Left forelimb (tissue), 1 donor: ENCODE measurements at regions not wholly inside any gene's neighbourhood (a gene's known extent, or its start where the extent isn't known, plus 50 kb on each side); places are given as distances from the start of the nearest gene placed in this dataset.

Source experiments
- DNase-seq: peaks from one replicate; pipeline ENCODE4 v3.0.0-alpha.2; 2018; ENCODE audit warnings: low spot score

GRCh38 chr19:29323440-29324290 is 110.7 kb upstream of the UQCRFS1 start:
- DNase-seq: peak; percentile 51

DNA sequence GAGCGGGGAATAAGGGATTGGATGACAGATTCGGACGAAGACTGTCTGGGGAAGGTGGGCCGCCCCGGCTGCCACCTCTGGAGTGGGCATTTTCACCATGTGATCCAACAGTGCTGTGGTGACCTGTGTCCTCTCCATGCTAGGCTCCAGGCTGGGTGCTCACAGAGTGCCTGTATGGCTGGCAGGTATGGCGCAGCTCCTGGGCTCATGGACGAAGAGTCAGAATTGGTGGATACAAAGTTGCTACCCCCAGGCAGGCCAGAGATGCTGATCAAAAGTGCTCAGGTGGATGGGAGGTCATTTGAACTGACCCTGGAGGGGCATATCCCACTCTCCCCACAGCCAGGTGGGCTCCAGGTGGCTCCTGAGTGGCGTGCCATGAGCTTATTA is 111.3 kb upstream of the UQCRFS1 start:
- DNase-seq: no peak

GRCh38 chr19:29324717-29325116 is 111.8 kb upstream of the UQCRFS1 start:
- DNase-seq: peak; percentile 31

- peak; percentile 31 for DNase-seq
Measured at GRCh38 chr19:29325241-29325975, 112.5 kb upstream of the UQCRFS1 start.

DNA sequence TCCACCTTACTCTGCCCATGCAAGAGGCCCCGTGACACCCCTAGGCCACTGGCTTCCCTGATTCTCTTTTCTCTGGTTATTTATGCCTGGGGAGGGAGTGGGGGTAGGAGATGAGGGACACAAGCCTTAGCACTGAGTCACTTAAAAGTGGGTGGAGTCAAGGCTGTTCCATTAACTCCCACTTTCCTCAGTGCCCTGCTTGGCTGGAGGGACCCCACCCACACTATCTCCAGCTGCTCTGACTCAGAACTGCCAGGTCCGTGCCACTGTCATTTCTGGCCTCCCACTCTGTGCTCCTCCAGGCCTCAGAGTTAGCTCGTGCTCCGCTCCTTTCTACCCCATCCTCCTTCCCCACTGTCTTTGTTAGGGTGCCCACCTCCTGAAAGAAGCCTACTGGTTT is 113.4 kb upstream of the UQCRFS1 start:
- DNase-seq: peak; percentile 22

GRCh38 chr19:29326849-29327840 is 114.2 kb upstream of the UQCRFS1 start:
- peak; percentile 25 for DNase-seq

GRCh38 chr19:29328586-29328985 is 115.6 kb upstream of the UQCRFS1 start:
- DNase-seq: no peak

GRCh38 chr19:29329460-29330134 is 116.6 kb upstream of the UQCRFS1 start:
- DNase-seq: peak; percentile 56

DNA sequence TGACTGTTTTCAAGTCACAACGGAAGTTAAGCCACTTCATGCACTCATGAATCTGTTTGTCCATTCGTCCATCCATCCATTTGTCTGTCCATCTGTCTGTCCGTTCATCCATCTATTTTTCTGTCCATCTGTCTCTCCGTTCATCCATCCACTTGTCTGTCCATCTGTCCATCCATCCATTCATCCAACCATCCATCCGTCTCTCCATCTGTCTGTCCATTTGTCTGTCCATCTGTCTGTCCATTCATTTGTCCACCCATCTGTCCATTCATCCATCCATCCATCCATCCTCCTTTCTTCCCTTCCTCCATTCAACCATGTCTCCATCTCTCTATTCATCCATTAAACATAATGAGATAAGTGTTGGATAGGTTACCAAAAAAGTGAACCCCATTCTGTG is 123.5 kb upstream of the UQCRFS1 start:
- DNase-seq: no peak

DNA sequence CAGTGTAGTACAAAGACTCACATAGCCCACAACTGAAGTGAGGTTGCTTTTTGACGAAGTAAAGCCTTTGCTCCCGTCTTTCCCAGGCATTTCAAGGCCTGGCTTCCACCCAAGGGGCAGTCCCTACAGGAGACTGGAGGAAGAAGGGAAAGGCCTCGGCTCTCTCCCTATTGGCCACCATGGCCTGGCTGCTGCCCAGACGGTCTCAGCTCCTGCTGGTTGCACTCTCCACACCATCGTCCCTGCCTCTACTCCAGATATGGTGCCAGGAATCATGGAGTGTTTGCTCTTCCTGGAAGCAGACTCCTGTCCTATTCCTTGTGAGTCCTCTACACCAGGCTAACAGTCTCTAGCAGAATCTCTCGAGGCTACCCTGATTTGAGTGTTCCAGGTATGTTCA is 124.1 kb upstream of the UQCRFS1 start:
- peak; percentile 12 for DNase-seq

- no peak for DNase-seq
Measured at GRCh38 chr19:29338480-29338879, 125.5 kb upstream of the UQCRFS1 start.

GRCh38 chr19:29342721-29343120 is 129.8 kb upstream of the UQCRFS1 start:
- DNase-seq: no peak

GRCh38 chr19:29364224-29364726 is 151.3 kb upstream of the UQCRFS1 start:
- DNase-seq: no peak

DNA sequence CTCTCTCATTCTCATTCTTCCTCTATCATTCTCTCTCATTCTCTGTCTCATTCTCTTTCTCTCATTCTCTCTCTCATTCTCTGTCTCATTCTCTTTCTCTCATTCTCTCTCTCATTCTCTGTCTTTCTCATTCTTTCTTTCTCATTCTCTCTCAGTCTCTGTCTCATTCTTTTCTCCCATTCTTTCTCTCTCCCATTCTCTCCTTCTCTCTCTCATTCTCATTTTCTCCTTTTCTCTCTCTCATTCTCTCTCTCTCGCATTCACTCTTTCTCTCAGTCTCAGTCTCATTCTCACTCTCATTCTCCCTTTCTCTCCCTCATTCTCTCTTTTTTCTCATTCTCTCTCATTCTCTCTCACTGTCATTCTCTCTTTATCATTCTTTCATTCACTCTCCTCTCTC is 152.0 kb upstream of the UQCRFS1 start:
- DNase-seq: no peak

DNA sequence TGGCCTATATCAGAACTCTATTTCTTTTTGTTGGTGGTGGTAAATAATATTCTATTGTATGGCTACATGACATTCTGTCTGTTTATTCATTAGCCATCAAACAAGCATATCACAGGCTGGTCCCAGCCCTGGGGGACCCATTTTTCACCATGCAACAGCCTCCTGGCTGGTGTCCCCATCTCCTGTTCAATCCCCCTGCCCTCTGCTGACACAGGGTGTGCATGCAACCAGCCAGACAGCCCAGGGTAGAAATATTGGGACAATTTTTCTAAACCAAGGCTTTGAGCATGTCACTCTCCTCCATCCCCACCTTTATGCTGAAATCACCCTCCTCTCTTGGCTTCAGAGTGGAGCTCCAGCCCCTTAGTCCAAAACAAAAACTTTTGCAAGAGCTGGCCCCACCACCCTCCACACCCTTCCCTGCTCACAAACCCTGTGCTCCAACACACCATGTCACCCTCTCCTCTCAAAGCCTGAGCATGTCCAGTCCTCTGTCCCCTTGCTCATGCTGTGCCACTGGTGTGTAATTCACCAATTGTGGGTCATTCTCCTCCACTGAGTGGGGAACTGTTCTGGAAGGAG is 153.0 kb upstream of the UQCRFS1 start:
- DNase-seq: no peak

DNA sequence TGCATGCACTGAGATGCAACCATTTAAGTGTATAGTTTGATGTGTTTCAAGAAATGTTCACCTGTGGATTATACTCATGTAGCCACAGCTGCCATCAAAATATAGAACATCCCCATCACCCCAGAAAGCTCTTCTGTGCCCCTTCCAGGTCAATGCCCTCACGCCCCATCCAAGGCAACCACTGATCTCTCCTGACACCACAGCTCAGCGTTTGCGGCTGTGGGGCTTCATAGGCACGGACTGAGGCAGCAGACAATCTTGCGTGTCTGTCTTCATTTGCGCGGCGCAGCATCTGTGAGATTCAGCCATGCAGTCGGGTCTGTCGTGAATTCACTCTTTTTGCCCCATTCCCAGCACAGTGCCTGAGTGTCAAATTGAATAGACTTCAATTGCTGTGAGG is 153.8 kb upstream of the UQCRFS1 start:
- DNase-seq: no peak

DNA sequence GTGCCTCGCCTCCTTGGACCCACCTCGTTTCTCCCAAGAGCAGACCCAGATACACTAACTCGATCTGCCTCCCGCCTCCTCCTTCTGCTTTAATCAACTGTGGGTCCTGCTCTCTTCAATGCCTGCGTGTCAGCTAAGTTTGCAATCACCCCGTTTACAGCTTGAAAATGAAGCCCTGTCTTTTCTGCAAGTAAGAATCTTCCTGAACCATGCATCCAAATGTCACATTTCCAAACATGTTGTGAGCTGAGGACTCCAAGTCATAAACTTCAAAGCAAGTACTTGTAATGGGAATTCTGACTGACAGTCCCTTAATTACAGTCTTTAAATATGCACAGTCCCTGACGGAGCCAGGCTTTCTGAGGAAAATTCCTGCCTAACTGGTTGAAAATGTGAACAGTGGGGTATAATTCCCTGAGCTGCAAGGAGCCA is 154.9 kb upstream of the UQCRFS1 start:
- no peak for DNase-seq

- DNase-seq: no peak
Measured at GRCh38 chr19:29370276-29370675, 155.5 kb upstream of the VSTM2B start.

GRCh38 chr19:29371251-29372090 is 154.3 kb upstream of the VSTM2B start:
- peak; percentile 44 for DNase-seq

- no peak for DNase-seq
Measured at GRCh38 chr19:29372091-29372415, 153.7 kb upstream of the VSTM2B start.
